ENCODE measurements at regions not wholly inside any gene's neighbourhood (a gene's known extent, or its start where the extent isn't known, plus 50 kb on each side); places are given as distances from the start of the nearest gene placed in this dataset.

DNA sequence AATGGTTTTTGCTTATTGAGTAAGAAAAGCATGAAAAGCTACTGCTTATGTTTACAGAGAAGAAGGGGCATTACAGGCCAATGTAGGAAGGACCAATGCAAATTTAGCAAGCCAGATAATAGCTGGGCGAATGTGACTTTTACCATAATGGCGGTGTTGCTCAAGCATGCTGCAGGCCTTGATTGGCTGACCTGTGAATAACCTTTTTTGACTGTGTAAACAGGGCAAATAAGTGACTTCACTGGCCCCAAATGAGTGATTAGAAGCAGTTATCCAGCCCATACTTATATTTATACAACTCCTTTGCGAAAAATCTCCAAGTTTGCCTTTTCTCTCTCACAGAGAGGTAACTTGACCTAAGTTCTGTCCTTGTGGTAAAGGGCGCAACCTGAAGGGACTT, 146.9 kb downstream of the SP3 start:
- H4K20me1 ChIP-seq (ENCODE audit: insufficient read depth, low read length, poor library complexity, severe bottlenecking): no peaks in the 10 kb centered on the region
- no peaks in the 10 kb centered on the region for H3K36me3 ChIP-seq (ENCODE audit: insufficient read depth, low read length)
- TF ChIP-seq EZH2phosphoT487 (IDR thresholded peaks at IDR 0.05; ENCODE audit: borderline replicate concordance): no peak
- H3F3A ChIP-seq (ENCODE audit: low read depth): no peaks in the 10 kb centered on the region
- no peaks in the 10 kb centered on the region for H3K9me2 ChIP-seq (replicated peaks; ENCODE audit: low read depth, low read length)
- no peak overlapping the region for H2AFZ ChIP-seq (ENCODE audit: low read length)
- H3K27me3 ChIP-seq (ENCODE audit: insufficient read depth, low read length, poor library complexity, severe bottlenecking): no peaks in the 10 kb centered on the region
- H3K4me1 ChIP-seq (ENCODE audit: insufficient read depth, low read length, poor library complexity, severe bottlenecking): no peaks in the 10 kb centered on the region
- no peak overlapping the region for H3K4me3 ChIP-seq (ENCODE audit: low read length, poor library complexity, severe bottlenecking)
- no peaks in the 10 kb centered on the region for H3K79me2 ChIP-seq (ENCODE audit: insufficient read depth, low read length)
- no peak overlapping the region for H3K4me2 ChIP-seq (ENCODE audit: low read depth, low read length, poor library complexity, severe bottlenecking)
- H3K9me3 ChIP-seq (ENCODE audit: insufficient read depth, low read depth, low read length): no peaks in the 10 kb centered on the region
- no peak overlapping the region for H3K9ac ChIP-seq (ENCODE audit: low read depth, low read length, poor library complexity, severe bottlenecking)

DNA sequence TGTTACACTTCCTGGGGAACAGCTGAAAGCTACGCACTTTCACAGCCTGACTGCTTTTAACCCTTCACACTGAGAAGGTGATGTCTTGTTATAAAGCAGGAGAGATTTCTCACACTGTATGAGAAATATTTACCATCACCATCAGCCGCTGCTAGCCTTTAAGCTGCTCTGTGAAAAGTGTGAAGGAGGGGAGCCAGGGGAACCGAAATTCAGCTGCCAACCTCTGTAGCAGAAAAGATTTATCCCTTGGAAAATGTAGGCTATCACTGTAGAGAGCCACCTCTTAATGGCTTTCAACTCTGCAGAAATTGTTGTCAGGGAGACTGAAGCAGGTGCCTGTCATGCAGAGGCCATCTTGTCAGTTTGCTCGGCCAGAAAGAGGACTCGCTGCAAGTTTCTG, 145.3 kb downstream of the SP3 start:
- Histone ChIP-seq H3K4me3 (ENCODE audit: low read length, poor library complexity, severe bottlenecking) (no peak overlapping the region), H3K4me2 (ENCODE audit: low read depth, low read length, poor library complexity, severe bottlenecking) (no peak overlapping the region), H3K79me2 (ENCODE audit: insufficient read depth, low read length) (no peaks in the 10 kb centered on the region), H3K9me3 (ENCODE audit: insufficient read depth, low read depth, low read length) (no peaks in the 10 kb centered on the region), H4K20me1 (ENCODE audit: insufficient read depth, low read length, poor library complexity, severe bottlenecking) (no peaks in the 10 kb centered on the region), H2AFZ (ENCODE audit: low read length) (no peak overlapping the region), H3K36me3 (ENCODE audit: insufficient read depth, low read length) (no peaks in the 10 kb centered on the region), H3K4me1 (ENCODE audit: insufficient read depth, low read length, poor library complexity, severe bottlenecking) (no peaks in the 10 kb centered on the region), H3K27me3 (ENCODE audit: insufficient read depth, low read length, poor library complexity, severe bottlenecking) (no peaks in the 10 kb centered on the region), H3F3A (ENCODE audit: low read depth) (no peaks in the 10 kb centered on the region), H3K9me2 (replicated peaks; ENCODE audit: low read depth, low read length) (no peaks in the 10 kb centered on the region), H3K9ac (ENCODE audit: low read depth, low read length, poor library complexity, severe bottlenecking) (no peak overlapping the region)
- no peak for TF ChIP-seq EZH2phosphoT487 (IDR thresholded peaks at IDR 0.05; ENCODE audit: borderline replicate concordance)
- TF ChIP-seq, protein P1, sequence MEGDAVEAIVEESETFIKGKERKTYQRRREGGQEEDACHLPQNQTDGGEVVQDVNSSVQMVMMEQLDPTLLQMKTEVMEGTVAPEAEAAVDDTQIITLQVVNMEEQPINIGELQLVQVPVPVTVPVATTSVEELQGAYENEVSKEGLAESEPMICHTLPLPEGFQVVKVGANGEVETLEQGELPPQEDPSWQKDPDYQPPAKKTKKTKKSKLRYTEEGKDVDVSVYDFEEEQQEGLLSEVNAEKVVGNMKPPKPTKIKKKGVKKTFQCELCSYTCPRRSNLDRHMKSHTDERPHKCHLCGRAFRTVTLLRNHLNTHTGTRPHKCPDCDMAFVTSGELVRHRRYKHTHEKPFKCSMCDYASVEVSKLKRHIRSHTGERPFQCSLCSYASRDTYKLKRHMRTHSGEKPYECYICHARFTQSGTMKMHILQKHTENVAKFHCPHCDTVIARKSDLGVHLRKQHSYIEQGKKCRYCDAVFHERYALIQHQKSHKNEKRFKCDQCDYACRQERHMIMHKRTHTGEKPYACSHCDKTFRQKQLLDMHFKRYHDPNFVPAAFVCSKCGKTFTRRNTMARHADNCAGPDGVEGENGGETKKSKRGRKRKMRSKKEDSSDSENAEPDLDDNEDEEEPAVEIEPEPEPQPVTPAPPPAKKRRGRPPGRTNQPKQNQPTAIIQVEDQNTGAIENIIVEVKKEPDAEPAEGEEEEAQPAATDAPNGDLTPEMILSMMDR (conservative IDR thresholded peaks at IDR 0.05; ENCODE audit: low read length): no peak

DNA sequence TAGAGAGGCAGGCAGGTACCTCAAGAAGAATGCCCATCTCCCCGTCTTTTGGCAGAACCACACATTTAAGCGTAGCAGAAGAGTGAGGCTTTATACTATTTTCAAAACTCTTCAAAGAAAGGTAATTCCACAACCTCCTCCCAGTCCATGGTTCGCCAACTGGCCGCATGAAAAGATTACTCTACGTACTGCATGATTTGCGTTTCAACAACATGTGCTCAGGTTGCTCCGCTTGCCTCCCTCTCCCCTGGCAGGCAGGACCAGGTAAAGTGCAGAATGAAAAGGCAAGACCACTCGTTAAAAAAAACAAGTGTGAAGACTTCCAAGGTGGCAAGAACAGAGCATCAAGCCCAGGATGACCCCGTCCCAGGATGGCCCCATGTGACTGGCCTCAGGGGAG, 143.7 kb downstream of the SP3 start:
- Histone ChIP-seq H3K9me2 (replicated peaks; ENCODE audit: low read depth, low read length) (no peaks in the 10 kb centered on the region), H2AFZ (ENCODE audit: low read length) (no peak overlapping the region), H3F3A (ENCODE audit: low read depth) (no peaks in the 10 kb centered on the region), H3K36me3 (ENCODE audit: insufficient read depth, low read length) (no peaks in the 10 kb centered on the region), H3K4me2 (ENCODE audit: low read depth, low read length, poor library complexity, severe bottlenecking) (no peak overlapping the region), H3K9me3 (ENCODE audit: insufficient read depth, low read depth, low read length) (no peaks in the 10 kb centered on the region), H3K79me2 (ENCODE audit: insufficient read depth, low read length) (no peaks in the 10 kb centered on the region), H3K4me3 (ENCODE audit: low read length, poor library complexity, severe bottlenecking) (no peak overlapping the region), H4K20me1 (ENCODE audit: insufficient read depth, low read length, poor library complexity, severe bottlenecking) (no peaks in the 10 kb centered on the region), H3K4me1 (ENCODE audit: insufficient read depth, low read length, poor library complexity, severe bottlenecking) (no peaks in the 10 kb centered on the region), H3K9ac (ENCODE audit: low read depth, low read length, poor library complexity, severe bottlenecking) (no peak overlapping the region), H3K27me3 (ENCODE audit: insufficient read depth, low read length, poor library complexity, severe bottlenecking) (no peaks in the 10 kb centered on the region)
- TF ChIP-seq, protein P1 (conservative IDR thresholded peaks at IDR 0.05; ENCODE audit: low read length): no peak
- TF ChIP-seq EZH2phosphoT487 (IDR thresholded peaks at IDR 0.05; ENCODE audit: borderline replicate concordance): no peak

DNA sequence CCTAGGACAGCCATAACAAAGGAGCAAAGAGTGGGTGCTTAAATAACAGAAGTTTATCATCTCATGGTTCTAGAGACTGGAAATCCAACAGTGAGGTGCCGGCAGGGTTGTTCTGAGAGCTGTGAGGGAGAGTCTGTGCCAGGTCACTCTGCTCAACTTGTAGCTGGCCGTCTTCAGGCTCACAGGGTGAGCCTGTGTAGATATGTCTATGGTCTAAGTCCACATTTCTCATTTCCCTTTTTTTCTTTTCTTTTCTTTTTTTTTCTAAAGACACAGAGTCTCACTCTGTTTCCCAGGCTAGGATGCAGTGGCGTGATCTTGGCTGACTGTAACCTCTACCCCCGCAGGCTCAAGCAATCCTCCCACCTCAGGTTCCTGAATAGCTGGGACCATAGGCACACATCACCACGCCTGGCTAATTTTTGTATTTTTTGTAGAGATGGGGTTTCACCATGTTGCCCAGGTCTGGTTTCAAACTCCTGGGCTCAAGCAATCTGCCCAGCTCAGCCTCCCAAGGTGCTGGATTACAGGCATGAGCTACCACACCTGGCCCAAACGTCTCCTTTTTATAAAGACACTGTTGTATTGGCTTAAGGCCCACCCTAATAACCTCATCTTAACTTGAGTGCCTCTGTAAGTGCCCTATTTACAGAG, 142.2 kb downstream of the SP3 start:
- Histone ChIP-seq H3F3A (ENCODE audit: low read depth) (no peaks in the 10 kb centered on the region), H3K4me1 (ENCODE audit: insufficient read depth, low read length, poor library complexity, severe bottlenecking) (no peaks in the 10 kb centered on the region), H3K79me2 (ENCODE audit: insufficient read depth, low read length) (no peaks in the 10 kb centered on the region), H3K9ac (ENCODE audit: low read depth, low read length, poor library complexity, severe bottlenecking) (no peak overlapping the region), H3K4me3 (ENCODE audit: low read length, poor library complexity, severe bottlenecking) (no peak overlapping the region), H3K9me3 (ENCODE audit: insufficient read depth, low read depth, low read length) (no peaks in the 10 kb centered on the region), H3K27me3 (ENCODE audit: insufficient read depth, low read length, poor library complexity, severe bottlenecking) (no peaks in the 10 kb centered on the region), H3K9me2 (replicated peaks; ENCODE audit: low read depth, low read length) (no peaks in the 10 kb centered on the region), H3K36me3 (ENCODE audit: insufficient read depth, low read length) (no peaks in the 10 kb centered on the region), H3K4me2 (ENCODE audit: low read depth, low read length, poor library complexity, severe bottlenecking) (no peak overlapping the region), H4K20me1 (ENCODE audit: insufficient read depth, low read length, poor library complexity, severe bottlenecking) (no peaks in the 10 kb centered on the region), H2AFZ (ENCODE audit: low read length) (no peak overlapping the region)
- TF ChIP-seq, protein P1 (conservative IDR thresholded peaks at IDR 0.05; ENCODE audit: low read length): no peak
- TF ChIP-seq EZH2phosphoT487 (IDR thresholded peaks at IDR 0.05; ENCODE audit: borderline replicate concordance): no peak
